ENCODE measurements at regions not wholly inside any gene's neighbourhood (a gene's known extent, or its start where the extent isn't known, plus 50 kb on each side); places are given as distances from the start of the nearest gene placed in this dataset.

DNA sequence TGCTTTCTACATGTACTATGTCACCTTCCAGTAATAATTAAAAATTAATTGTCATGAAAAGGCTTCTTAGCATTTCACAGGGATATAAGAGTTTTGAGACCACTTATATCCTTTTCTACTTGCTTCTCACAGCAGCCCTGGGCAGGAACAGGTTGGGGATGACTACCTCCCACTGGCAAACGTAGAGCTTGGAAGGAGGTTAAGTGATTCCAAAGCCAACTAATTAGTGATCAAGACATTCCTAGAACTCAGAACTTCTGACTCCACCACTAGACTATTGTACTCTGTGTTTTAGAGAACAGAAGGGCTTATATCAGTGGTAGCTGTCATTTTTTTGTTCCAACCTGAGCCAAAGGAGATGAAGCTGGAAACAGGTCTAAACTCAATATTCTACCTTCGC, 364.5 kb upstream of the BOD1L1 start:
- Histone ChIP-seq H4K20me1 (ENCODE audit: control insufficient read depth, insufficient read depth, low read depth, low read length) (no peaks in the 10 kb centered on the region), H3K79me2 (ENCODE audit: control insufficient read depth, low read length) (no peaks in the 10 kb centered on the region), H3K27me3 (ENCODE audit: control insufficient read depth, low read length) (no peaks in the 10 kb centered on the region), H3F3A (ENCODE audit: control insufficient read depth, insufficient read depth) (no peaks in the 10 kb centered on the region), H3K9me2 (replicated peaks; ENCODE audit: control insufficient read depth, low read length) (no peaks in the 10 kb centered on the region), H3K36me3 (ENCODE audit: control insufficient read depth, low read length) (no peaks in the 10 kb centered on the region), H3K9me3 (ENCODE audit: control insufficient read depth, insufficient read depth, low read length) (no peaks in the 10 kb centered on the region), H3K4me2 (ENCODE audit: low read length) (no peak overlapping the region), H3K4me1 (ENCODE audit: control insufficient read depth, low read length) (no peaks in the 10 kb centered on the region), H3K27ac (ENCODE audit: low read depth, low read length) (no peak overlapping the region), H3K4me3 (ENCODE audit: low read length) (no peak overlapping the region)
- TF ChIP-seq, protein P1, sequence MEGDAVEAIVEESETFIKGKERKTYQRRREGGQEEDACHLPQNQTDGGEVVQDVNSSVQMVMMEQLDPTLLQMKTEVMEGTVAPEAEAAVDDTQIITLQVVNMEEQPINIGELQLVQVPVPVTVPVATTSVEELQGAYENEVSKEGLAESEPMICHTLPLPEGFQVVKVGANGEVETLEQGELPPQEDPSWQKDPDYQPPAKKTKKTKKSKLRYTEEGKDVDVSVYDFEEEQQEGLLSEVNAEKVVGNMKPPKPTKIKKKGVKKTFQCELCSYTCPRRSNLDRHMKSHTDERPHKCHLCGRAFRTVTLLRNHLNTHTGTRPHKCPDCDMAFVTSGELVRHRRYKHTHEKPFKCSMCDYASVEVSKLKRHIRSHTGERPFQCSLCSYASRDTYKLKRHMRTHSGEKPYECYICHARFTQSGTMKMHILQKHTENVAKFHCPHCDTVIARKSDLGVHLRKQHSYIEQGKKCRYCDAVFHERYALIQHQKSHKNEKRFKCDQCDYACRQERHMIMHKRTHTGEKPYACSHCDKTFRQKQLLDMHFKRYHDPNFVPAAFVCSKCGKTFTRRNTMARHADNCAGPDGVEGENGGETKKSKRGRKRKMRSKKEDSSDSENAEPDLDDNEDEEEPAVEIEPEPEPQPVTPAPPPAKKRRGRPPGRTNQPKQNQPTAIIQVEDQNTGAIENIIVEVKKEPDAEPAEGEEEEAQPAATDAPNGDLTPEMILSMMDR (IDR thresholded peaks at IDR 0.05; ENCODE audit: low read depth, low read length, poor library complexity, severe bottlenecking) = no peak
- no peak for TF ChIP-seq EZH2phosphoT487 (IDR thresholded peaks at IDR 0.05; ENCODE audit: borderline replicate concordance, low read length)

DNA sequence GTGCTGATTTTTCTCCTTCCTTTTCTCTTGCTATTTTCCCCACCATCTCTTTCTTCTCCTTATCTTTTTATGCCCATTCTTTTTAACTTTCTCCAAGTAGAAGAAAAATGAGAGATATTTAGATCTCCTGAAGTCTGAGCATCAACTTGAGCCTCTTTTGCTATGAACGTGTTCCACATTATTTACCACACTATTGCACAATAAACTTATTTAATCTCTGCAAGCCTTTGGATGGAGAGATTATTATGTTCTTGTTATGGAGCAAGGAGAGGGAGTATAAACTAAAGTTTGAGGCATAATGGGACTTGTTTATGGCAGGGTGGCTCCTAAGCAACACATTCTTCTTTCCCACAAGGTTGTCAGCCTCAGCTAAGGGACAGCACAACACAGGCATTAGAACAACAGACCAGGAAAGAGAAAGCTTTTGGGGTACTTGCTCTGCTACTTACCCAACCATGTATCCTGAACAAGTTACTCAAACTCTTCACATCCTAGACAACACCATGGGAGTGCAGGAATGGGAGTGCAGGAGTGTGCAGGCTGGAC, 365.5 kb upstream of the BOD1L1 start:
- Histone ChIP-seq H3K79me2 (ENCODE audit: control insufficient read depth, low read length) (no peaks in the 10 kb centered on the region), H3K27me3 (ENCODE audit: control insufficient read depth, low read length) (no peaks in the 10 kb centered on the region), H3K27ac (ENCODE audit: low read depth, low read length) (no peak overlapping the region), H3K9me2 (replicated peaks; ENCODE audit: control insufficient read depth, low read length) (no peaks in the 10 kb centered on the region), H3K36me3 (ENCODE audit: control insufficient read depth, low read length) (no peaks in the 10 kb centered on the region), H3K4me2 (ENCODE audit: low read length) (no peak overlapping the region), H3F3A (ENCODE audit: control insufficient read depth, insufficient read depth) (no peaks in the 10 kb centered on the region), H3K9me3 (ENCODE audit: control insufficient read depth, insufficient read depth, low read length) (no peaks in the 10 kb centered on the region), H3K4me1 (ENCODE audit: control insufficient read depth, low read length) (no peaks in the 10 kb centered on the region), H3K4me3 (ENCODE audit: low read length) (no peak overlapping the region), H4K20me1 (ENCODE audit: control insufficient read depth, insufficient read depth, low read depth, low read length) (no peaks in the 10 kb centered on the region)
- TF ChIP-seq, protein P1 (IDR thresholded peaks at IDR 0.05; ENCODE audit: low read depth, low read length, poor library complexity, severe bottlenecking) = no peak

DNA sequence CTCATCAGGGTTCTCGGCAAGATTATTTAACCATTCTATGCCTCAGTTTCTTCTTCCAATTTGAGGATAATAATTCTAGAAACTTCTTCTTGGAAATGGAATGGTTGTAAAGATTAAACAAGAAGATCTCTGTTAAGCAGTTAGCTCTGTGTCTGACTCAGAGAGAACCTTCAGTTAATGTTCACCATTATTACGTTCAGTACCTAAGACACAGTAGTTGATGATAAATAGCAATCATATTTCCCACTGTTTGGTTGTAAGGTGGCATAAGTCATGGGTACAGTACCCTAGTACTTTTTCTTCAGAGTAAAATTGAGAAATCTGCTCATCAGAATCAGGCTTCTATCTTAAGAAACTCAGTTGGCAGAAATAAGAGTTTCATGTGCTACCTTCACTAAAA, 366.5 kb upstream of the BOD1L1 start:
- H3K79me2 ChIP-seq (ENCODE audit: control insufficient read depth, low read length) = no peaks in the 10 kb centered on the region
- no peak overlapping the region for H3K4me3 ChIP-seq (ENCODE audit: low read length)
- no peaks in the 10 kb centered on the region for H3F3A ChIP-seq (ENCODE audit: control insufficient read depth, insufficient read depth)
- H3K9me3 ChIP-seq (ENCODE audit: control insufficient read depth, insufficient read depth, low read length) = no peaks in the 10 kb centered on the region
- H4K20me1 ChIP-seq (ENCODE audit: control insufficient read depth, insufficient read depth, low read depth, low read length) = no peaks in the 10 kb centered on the region
- no peak overlapping the region for H3K4me2 ChIP-seq (ENCODE audit: low read length)
- TF ChIP-seq EZH2phosphoT487 (IDR thresholded peaks at IDR 0.05; ENCODE audit: borderline replicate concordance, low read length) = no peak
- no peaks in the 10 kb centered on the region for H3K36me3 ChIP-seq (ENCODE audit: control insufficient read depth, low read length)
- no peak overlapping the region for H3K27ac ChIP-seq (ENCODE audit: low read depth, low read length)
- no peaks in the 10 kb centered on the region for H3K4me1 ChIP-seq (ENCODE audit: control insufficient read depth, low read length)
- H3K27me3 ChIP-seq (ENCODE audit: control insufficient read depth, low read length) = no peaks in the 10 kb centered on the region
- no peaks in the 10 kb centered on the region for H3K9me2 ChIP-seq (replicated peaks; ENCODE audit: control insufficient read depth, low read length)

DNA sequence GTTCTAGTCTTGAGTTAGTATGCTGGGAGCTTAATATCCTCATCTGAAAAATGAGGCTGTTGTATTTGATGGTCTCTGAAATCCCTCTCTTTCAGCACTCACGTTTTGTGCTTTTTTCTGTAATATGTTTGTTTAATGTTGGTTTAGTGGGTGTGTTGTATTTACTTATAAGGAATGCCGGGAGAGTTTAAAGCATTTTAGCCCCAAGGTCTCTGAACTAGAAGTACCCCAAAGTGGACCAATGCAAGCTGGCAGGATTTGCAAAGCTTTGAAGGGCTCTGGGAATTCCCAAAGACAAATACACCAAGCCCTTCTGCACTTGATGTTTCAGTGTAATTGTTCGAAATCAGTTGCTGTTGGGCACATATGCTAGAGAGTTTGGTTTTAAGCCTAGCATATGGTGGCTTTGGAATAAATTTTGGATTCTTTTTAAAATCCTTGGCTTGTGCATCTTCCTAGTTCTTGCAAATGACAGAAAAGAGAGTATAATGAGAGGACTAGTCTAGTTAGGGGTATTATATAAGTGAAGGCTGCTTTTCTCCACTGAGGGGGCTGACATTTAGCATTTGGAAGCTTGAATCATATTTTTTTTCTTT, 371.4 kb upstream of the BOD1L1 start:
- no peak for TF ChIP-seq EZH2phosphoT487 (IDR thresholded peaks at IDR 0.05; ENCODE audit: borderline replicate concordance, low read length)
- TF ChIP-seq, protein P1 (IDR thresholded peaks at IDR 0.05; ENCODE audit: low read depth, low read length, poor library complexity, severe bottlenecking) = no peak
- no peak overlapping the region for H3K4me2 ChIP-seq (ENCODE audit: low read length)
- H3K27ac ChIP-seq (ENCODE audit: low read depth, low read length) = no peak overlapping the region

More for the DNA sequence above, 371.4 kb upstream of the BOD1L1 start:
- no peaks in the 10 kb centered on the region for H3F3A ChIP-seq (ENCODE audit: control insufficient read depth, insufficient read depth)
- H4K20me1 ChIP-seq (ENCODE audit: control insufficient read depth, insufficient read depth, low read depth, low read length) = no peaks in the 10 kb centered on the region
- H3K9me2 ChIP-seq (replicated peaks; ENCODE audit: control insufficient read depth, low read length) = no peaks in the 10 kb centered on the region
- no peaks in the 10 kb centered on the region for H3K4me1 ChIP-seq (ENCODE audit: control insufficient read depth, low read length)
- no peaks in the 10 kb centered on the region for H3K79me2 ChIP-seq (ENCODE audit: control insufficient read depth, low read length)
- H3K9me3 ChIP-seq (ENCODE audit: control insufficient read depth, insufficient read depth, low read length) = peaks cover 19% of the 10 kb centered on the region; the same call in 1 of the 2 replicates
- no peaks in the 10 kb centered on the region for H3K36me3 ChIP-seq (ENCODE audit: control insufficient read depth, low read length)
- H3K27me3 ChIP-seq (ENCODE audit: control insufficient read depth, low read length) = no peaks in the 10 kb centered on the region
- H3K4me3 ChIP-seq (ENCODE audit: low read length) = no peak overlapping the region

Data from DOHH2 (cell line).